Activated B cell treated with CpG ODN at 0.5 μM for 24 hours (primary cell): ENCODE measurements at regions not wholly inside any gene's neighbourhood (a gene's known extent, or its start where the extent isn't known, plus 50 kb on each side); places are given as distances from the start of the nearest gene placed in this dataset.

Source experiments
- ATAC-seq: fragments of 200-7000 bp; cut with Tn5 transposase; one replicate; pipeline ENCODE4 v1.10.0; 2021; ENCODE audit warnings: low read depth, mild to moderate bottlenecking, moderate library complexity
- CTCF ChIA-PET: fragments of 350-600 bp; sonication (Branson Sonifier 250); formaldehyde crosslinking; loops from one replicate; lab custom pipeline; 2021; ENCODE audit warnings: antibody characterized with exemption; lab: Charles Lee
- POLR2A ChIA-PET: fragments of 350-600 bp; sonication (Branson Sonifier 250); formaldehyde crosslinking; loops from one replicate; lab custom pipeline; 2021; ENCODE audit warnings: antibody characterized with exemption; lab: Charles Lee
- DNase-seq: peaks from one replicate; pipeline ENCODE4 v3.0.0; 2022
- H3K27ac Mint-ChIP-seq: one replicate; pipeline ENCODE4 v1.8.0; 2020; ENCODE audit warnings: mixed read lengths
- H3K27me3 Mint-ChIP-seq: one replicate; pipeline ENCODE4 v1.8.0; 2021; ENCODE audit warnings: mixed read lengths
- H3K36me3 Mint-ChIP-seq: one replicate; pipeline ENCODE4 v1.8.0; 2021; ENCODE audit warnings: low read depth, mixed read lengths
- H3K4me1 Mint-ChIP-seq: one replicate; pipeline ENCODE4 v1.8.0; 2021; ENCODE audit warnings: mixed read lengths
- H3K4me3 Mint-ChIP-seq: one replicate; pipeline ENCODE4 v1.8.0; 2020; ENCODE audit warnings: mild to moderate bottlenecking, mixed read lengths
- H3K9me3 Mint-ChIP-seq: one replicate; pipeline ENCODE4 v1.8.0; 2020; ENCODE audit warnings: mixed read lengths
- intact Hi-C: fragments of 100-400 bp; cut with micrococcal nuclease; formaldehyde crosslinking; loops from one replicate; pipeline ENCODE4 v1.15.1; 2024
- TF ChIP-seq, protein P1 (sequence below): fragments of 200-600 bp; IDR thresholded peaks from one replicate; pipeline ENCODE4 v1.8.0; 2022; ENCODE audit warnings: antibody characterized with exemption, mild to moderate bottlenecking

DNA sequence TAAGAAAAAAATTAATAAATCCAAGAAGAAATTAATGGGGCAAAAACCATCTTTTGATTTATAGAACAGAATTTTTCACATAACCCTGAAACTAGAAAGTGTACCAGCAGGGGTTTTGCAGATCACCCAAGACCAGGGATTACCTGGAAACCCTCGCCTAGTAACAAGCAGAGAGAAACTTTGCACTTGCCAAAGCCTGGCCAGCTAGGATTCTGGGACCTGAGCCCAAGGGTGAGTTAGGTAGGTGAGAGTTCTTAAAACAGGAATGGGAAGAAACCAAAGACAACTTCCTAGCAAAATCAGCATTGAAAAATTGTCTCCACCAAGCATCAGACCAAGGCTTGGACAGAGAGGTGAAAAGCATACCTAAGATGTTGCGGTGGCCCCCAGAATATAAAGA lies 247.0 kb upstream of the NBEA start:
- intact Hi-C loops = no loop called here
- no peaks in the 10 kb centered on the region for H3K4me1 Mint-ChIP-seq
- H3K9me3 Mint-ChIP-seq = peaks cover 3% of the 10 kb centered on the region
- no peaks in the 10 kb centered on the region for H3K27me3 Mint-ChIP-seq
- H3K4me3 Mint-ChIP-seq = no peak overlapping the region
- TF ChIP-seq, protein P1, sequence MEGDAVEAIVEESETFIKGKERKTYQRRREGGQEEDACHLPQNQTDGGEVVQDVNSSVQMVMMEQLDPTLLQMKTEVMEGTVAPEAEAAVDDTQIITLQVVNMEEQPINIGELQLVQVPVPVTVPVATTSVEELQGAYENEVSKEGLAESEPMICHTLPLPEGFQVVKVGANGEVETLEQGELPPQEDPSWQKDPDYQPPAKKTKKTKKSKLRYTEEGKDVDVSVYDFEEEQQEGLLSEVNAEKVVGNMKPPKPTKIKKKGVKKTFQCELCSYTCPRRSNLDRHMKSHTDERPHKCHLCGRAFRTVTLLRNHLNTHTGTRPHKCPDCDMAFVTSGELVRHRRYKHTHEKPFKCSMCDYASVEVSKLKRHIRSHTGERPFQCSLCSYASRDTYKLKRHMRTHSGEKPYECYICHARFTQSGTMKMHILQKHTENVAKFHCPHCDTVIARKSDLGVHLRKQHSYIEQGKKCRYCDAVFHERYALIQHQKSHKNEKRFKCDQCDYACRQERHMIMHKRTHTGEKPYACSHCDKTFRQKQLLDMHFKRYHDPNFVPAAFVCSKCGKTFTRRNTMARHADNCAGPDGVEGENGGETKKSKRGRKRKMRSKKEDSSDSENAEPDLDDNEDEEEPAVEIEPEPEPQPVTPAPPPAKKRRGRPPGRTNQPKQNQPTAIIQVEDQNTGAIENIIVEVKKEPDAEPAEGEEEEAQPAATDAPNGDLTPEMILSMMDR = no peak
- ATAC-seq (no peak), DNase-seq (no peak)
- POLR2A ChIA-PET = no interaction called here
- no peak overlapping the region for H3K27ac Mint-ChIP-seq
- CTCF ChIA-PET = no interaction called here
- H3K36me3 Mint-ChIP-seq = no peaks in the 10 kb centered on the region

DNA sequence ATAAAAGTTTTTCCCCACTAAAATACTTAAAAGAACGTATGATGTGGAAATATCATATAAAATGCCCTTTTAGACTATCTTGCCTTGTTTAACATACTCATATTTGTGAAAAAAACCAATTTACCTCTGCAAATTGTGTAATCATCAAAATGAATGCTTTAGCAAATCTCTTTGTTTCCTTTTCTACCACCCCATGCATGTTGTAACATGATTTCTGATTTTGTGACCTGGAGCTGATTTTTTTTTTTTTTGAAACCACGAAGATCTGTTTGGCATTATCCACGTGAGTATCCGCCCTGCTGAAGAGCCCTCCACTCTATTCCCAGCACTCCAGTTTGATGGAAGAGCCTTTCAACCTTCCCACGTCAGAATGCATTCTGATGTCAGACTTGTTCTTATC lies 245.8 kb upstream of the NBEA start:
- no peak overlapping the region for H3K4me3 Mint-ChIP-seq
- DNase-seq (no peak), ATAC-seq (no peak)
- H3K27ac Mint-ChIP-seq = no peak overlapping the region
- peaks cover 3% of the 10 kb centered on the region for H3K9me3 Mint-ChIP-seq
- no peaks in the 10 kb centered on the region for H3K27me3 Mint-ChIP-seq
- POLR2A ChIA-PET = no interaction called here
- H3K4me1 Mint-ChIP-seq = no peaks in the 10 kb centered on the region
- CTCF ChIA-PET = no interaction called here
- TF ChIP-seq, protein P1 = no peak
- intact Hi-C loops = no loop called here
- no peaks in the 10 kb centered on the region for H3K36me3 Mint-ChIP-seq

DNA sequence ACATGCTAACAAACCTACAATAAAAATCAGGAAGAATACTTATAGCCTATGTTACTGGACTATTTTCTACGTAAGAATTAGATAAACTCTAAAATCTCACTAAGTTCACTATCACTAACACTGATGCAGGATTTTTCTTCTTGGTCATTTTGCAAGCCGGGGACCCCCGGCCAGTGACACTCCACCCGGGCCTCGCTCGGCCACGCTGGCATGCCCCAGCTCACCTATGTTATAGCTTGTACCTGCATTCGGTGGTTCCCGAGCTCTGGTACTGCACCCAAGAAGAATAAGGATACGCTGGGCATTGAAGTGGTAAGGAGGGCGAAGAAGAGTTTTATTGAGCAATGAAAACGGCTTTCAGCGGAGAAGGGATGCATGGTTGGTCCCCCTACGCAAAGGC lies 245.3 kb upstream of the NBEA start:
- no peak for ATAC-seq
- no peak overlapping the region for H3K4me3 Mint-ChIP-seq
- H3K36me3 Mint-ChIP-seq = no peaks in the 10 kb centered on the region
- H3K9me3 Mint-ChIP-seq = peaks cover 3% of the 10 kb centered on the region
- POLR2A ChIA-PET = no interaction called here
- intact Hi-C loops = no loop called here
- TF ChIP-seq, protein P1 = no peak
- DNase-seq = no peak
- CTCF ChIA-PET = no interaction called here
- no peaks in the 10 kb centered on the region for H3K4me1 Mint-ChIP-seq
- H3K27ac Mint-ChIP-seq = no peak overlapping the region
- H3K27me3 Mint-ChIP-seq = no peaks in the 10 kb centered on the region

DNA sequence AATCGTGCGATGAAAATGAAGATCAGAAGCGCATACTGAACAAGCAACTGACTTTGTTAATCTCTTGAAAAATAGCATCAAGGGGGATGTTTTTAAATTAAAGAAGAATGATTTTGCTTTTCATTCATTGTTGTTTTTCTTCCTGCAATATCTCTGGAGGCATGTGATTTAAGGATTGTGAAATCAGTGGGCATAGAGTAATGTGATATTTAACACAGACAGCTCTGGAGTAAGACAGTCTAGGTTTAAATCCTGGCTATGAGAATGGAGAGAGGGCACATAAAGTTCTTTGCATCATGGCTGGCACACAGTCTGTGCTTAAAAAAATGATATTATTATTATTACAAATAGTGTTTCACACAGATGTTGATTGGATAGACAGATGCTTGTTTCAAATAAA lies 243.1 kb upstream of the NBEA start:
- no peaks in the 10 kb centered on the region for H3K36me3 Mint-ChIP-seq
- ATAC-seq = no peak
- no peak overlapping the region for H3K27ac Mint-ChIP-seq
- no peaks in the 10 kb centered on the region for H3K4me1 Mint-ChIP-seq
- no peak overlapping the region for H3K4me3 Mint-ChIP-seq
- no peak for DNase-seq
- TF ChIP-seq, protein P1 = no peak
- H3K27me3 Mint-ChIP-seq = no peaks in the 10 kb centered on the region
- ChIA-PET CTCF (no interaction called here), POLR2A (no interaction called here)
- H3K9me3 Mint-ChIP-seq = peaks cover 3% of the 10 kb centered on the region
- intact Hi-C loops = no loop called here

DNA sequence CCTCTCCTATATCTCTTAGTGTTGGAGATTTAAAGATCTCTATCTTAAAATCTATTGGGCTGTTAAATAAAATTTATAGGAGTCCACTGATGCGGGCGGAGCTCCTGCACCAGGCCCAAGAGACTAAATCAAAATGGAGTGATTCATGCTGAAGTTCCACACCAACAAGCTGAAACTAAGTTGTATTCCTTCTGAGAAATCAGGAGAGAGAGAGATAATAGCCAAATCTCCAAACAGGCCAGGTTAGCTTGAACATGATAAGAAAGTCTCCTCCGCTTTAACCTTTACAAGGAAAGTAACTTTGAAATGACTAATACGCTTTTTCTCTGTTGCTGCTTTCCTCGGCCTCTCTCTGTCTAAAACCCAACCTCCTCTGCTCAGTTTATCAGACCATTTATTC lies 241.9 kb upstream of the NBEA start:
- H3K9me3 Mint-ChIP-seq = peaks cover 6% of the 10 kb centered on the region
- no peaks in the 10 kb centered on the region for H3K36me3 Mint-ChIP-seq
- ChIA-PET CTCF (no interaction called here), POLR2A (no interaction called here)
- DNase-seq = no peak
- no peaks in the 10 kb centered on the region for H3K4me1 Mint-ChIP-seq
- ATAC-seq = no peak
- no peak overlapping the region for H3K27ac Mint-ChIP-seq
- intact Hi-C loops = no loop called here
- TF ChIP-seq, protein P1 = no peak
- no peaks in the 10 kb centered on the region for H3K27me3 Mint-ChIP-seq
- H3K4me3 Mint-ChIP-seq = no peak overlapping the region
